ENCODE measurements at regions not wholly inside any gene's neighbourhood (a gene's known extent, or its start where the extent isn't known, plus 50 kb on each side); places are given as distances from the start of the nearest gene placed in this dataset.
A peak's percentile ranks its signal among the peaks of the same experiment; 100 is the strongest.
"Not testable (repeated sequence)": the region's sequence is repeated elsewhere in the genome, so short reads cannot be mapped to it uniquely, and the experiment has no call there.

DNA sequence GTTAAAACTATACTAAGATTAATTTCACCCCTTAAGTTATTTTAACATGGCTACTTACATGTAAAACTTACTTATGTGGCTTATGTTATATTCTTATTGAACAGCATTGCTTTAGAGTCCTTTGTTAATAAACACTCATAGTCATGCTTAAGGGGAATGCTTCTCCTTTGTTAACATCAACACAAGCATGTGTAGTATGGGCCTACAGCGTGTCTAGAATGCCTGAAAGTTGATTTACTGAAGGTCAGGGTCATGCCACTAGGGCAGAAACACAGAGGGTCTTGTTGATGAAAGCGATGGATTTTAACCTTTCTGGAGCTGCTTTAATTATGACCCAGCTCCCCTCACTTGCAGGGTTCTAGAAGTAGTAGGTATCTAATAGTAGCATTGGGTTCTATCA lies 159.8 kb upstream of the DLX2 start:
- DNase-seq, result no peak

DNA sequence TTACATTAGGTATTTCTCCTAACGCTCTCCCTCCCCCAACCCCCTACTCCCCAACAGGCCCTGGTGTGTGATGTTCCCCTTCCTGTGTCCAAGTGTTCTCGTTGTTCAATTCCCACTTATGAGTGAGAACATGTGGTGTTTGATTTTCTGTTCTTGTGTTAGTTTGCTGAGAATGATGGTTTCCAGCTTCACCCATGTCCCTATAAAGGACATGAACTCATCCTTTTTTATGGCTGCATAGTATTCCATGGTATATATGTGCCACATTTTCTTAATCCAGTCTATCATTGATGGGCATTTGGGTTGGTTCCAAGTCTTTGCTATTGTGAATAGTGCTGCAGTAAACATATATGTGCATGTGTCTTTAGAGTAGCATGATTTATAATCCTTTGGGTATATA lies 162.1 kb upstream of the DLX2 start:
- not testable (repeated sequence) for DNase-seq

DNA sequence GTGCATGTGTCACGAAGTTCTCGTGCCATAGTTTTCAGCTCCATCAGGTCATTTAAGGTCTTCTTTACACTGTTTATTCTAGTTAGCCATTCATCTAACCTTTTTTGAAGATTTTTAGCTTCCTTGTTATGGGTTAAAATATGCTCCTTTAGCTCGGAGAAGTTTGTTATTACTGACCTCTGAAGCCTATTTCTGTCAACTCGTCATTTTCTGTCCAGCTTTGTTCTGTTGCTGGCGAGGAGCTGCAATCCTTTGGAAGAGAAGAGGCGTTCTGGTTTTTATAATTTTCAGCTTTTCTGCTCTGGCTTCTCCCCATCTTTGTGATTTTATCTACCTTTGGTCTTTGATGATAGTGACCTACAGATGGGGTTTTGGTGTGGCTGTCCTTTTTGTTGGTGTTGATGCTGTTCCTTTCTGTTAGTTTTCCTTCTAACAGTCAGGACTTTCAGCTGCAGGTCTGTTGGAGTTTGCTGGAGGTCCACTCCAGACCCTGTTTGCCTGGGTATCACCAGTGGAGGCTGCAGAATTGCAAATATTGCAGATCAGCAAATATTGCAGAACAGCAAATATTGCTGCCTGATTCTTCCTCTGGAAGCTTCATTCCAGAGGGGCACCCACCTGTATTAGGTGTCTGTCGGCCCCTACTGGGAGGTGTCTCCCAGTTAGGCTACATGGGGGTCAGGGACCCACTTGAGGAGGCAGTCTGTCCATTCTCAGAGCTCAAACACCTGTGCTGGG lies 157.7 kb upstream of the ITGA6 start:
- not testable (repeated sequence) for DNase-seq

DNA sequence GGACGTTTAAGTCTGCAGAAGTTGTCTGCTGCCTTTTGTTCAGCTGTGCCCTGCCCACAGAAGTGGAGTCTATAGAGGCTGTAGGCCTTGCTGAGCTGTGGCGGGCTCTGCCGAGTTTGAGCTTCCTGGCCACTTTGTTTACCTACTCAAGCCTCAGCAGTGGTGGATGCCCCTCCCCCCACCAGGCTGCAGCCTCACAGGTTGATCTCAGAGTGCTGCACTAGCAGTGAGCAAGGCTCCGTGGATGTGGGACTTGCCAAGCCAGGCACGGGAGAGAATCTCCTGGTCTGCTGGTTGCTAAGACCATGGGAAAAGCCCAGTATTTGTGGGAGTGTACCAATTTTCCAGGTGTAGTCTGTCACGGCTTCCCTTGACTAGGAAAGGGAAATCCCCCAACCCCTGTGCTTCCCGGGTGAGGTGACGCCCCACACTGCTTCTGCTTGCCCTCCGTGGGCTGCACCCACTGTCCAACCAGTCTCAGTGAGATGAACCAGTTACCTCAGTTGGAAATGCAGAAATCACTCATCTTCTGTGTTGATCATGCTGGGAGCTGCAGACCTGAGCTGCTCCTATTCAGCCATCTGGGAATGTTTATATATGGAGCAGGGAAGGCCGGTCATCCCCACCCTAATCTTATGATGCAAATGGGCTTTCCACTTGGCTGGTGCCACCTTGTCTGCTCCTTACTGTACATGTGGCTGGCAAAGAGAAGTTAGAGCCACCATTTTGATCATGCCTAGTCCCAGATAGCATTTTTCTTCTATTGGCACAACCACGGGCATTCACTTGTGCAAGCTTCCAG lies 156.9 kb upstream of the ITGA6 start:
- DNase-seq, result peak; percentile 45

DNA sequence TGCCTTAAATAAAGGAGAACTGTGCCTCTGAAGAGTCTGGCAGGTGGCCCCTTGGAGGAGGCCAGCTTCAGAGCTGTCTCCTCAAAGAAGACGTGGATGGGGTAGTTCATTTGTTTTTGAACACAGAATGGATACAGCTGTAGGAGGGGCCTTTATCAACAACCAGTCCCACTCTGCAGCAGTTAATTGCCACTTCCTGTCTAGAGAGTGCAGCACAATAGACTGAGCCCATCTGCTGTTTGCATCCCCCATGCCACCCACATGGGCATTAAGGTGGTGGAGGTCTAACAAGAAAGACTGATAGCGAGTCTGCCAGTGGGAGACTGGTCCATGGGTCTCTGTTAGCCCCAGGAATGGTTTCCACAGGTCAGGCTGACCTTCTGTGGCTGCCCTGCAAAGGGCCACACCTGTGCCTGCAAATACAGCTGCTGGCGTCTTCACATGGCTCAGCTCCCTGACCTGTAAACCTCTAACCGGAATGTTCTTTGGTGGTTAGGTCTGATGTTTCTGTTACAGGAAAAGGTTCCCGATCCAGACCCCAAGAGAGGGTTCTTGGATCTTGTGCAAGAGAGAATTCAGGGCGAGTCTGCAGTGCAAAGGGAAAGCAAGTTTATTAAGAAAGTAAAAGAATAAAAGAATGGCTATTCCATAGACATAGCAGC lies 153.3 kb upstream of the ITGA6 start:
- DNase-seq, result no peak

DNA sequence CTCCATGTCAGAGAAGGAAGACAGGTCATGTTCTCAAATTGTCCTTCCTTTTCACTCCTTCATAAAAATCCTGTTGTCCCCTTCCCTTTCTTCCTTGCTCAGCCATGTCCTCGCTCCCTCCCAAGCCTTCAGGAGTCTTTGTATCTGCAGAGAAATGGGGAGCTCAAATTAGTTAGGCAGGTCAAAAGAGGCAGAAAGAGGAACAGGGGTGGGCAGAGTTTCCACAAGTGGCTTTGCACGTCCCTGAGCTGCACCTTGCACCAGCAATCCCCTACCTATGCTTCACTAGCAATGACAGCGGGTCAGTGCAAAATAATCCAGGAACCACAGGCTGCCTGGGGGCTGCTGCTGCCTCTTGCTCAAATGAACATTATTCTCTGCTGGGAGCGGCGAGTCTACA lies 152.1 kb upstream of the ITGA6 start:
- no peak for DNase-seq

DNA sequence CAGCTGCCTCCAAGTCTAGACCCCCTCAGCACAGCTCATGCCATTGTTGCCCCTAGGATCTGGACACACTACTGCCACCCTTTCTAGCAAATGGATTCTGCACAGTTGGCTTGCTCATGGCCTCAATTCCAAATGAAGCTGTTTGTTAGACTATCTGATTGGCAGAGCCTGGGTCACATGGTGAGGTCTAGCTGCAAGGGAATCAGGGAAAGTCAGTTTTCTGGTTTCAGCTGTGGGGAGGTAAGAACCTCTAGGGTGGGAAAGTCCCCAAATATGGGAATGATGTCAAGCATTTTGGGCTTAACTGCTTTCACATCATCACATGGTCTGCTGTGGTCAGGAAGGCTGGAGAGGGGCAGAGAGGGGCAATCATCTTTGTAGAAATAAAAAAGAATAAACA lies 150.4 kb upstream of the ITGA6 start:
- no peak for DNase-seq

DNA sequence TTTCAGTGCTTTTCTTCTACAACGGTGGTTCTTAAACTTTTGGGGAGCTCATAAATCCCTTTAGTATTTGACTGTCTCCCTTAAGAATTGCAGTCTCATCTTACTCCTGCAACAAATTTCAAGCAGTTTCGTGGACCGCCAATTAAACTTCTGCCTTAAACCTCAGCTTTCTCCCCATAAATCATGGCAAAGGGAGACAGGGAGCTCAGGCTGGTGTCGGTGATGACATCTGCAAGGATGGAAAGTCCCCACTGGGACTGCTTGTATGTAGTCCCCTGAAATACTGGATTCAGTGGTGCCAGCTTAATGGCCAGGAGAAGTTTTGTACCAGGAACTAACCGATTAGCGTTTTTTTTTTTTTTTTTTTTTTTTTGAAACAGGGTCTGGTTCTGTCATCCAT lies 148.7 kb upstream of the ITGA6 start:
- no peak for DNase-seq

DNA sequence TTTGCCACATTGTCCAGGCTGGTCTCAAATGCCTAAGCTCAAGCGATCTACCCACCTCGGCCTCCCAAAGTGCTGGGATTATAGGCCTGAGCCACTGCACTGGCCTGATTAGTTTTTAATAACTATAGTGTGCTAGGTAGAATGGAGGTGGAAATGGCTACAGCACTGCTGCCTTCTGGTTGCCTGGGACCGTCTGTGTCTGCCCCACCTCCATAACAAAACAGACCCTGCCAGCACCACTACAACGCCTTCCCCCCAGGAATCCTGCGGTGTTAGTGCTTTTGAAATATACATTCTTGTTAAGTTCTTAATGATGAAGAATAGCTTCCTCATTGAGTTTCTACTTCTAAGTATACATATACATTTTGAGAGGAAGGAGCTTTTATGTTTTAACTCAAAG lies 148.2 kb upstream of the ITGA6 start:
- DNase-seq, result no peak

DNA sequence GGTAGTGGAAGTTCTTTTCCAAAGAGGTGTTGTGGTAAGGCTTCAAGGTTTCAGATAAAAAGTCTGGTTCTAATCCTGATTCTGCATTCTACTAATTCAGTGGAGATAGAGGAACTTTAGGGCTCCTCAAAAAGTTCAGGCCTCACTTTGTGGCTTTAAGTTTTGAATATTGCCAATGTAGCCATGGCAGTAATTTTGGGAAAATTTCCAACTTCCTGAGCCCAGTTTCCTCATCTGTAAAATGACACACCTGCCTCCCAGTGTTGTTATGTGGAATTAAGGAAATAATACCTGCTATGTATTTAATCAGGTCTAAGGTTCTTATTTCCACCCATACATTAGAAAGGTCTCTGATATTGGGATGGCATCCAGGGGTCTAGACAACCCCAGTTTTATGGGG lies 147.6 kb upstream of the ITGA6 start:
- DNase-seq, result no peak

DNA sequence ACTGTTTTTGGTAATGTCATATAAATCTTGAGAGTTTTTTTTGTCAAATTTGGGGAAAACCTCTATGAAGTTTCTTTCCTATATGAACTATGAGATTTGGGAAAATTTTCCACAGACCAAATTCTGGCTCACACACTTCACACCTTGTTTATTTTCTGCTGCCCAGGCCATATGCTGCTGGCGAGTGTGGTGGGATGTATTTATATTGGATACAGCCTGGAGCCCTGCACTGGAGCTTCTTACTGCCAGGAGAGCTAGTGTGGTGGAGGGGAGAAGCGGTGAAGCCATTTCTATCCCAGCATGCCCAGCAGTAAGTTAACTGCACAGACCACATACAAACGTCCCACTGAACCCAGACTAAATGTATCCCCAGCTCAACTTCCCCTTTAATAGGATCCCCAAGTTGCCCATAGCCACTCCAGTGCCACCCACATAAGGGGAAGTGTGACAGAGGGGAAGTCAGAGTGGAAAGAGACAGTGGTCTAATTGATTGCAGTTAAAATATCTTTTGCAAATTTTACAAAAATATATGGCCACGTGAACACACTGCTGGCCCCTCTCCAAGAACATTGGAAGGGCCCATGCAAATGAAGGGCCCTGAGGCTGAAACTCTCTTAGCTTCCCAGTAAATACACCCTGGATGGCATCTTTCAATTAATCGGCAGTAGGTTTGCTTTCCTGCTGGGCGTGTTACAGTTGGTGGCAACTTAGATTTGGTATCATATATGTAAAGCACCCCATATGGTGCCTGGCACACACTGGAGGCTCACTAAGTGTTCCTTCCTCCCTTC lies 146.6 kb upstream of the ITGA6 start:
- DNase-seq, result no peak

DNA sequence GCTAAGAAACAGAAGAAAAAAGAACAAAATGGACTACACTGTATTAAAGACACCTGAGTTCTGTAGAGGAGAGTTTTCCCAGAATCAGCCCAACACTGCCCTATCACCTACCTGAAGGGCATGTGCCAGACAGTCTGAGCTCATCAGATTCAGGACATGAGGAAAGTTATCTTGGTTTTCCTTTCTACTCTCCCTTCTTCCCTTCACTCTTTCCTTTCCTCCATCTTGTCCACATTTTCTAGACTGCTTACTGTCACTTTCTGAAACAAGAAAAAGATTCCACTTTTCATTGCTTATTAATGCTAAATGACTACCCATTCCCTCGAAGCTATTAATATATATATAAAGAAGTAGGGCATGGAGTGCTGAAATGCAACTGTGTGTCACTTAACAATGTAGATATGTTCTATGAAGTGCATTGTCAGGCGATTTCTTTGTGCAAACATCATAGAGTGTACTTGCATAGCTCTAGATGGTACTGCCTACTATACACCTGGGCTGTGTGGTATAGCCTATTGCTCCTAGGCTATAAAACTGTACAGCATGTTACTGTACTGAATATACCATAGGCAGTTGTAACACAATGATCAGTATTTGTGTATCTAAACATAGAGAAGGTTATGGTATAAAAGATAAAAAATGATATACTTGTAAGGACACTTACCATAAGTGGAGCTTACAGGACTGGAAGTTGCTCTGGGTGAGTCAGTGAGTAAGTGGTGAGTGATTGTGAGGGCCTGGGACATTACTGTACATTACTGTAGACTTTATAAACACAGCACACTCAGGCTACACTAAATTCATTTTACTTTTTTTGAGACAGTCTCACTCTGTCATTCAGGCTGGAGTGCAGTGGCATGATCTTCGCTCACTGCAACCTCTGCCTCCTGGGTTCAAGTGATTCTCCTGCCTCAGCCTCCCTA lies 145.5 kb upstream of the ITGA6 start:
- no peak for DNase-seq

DNA sequence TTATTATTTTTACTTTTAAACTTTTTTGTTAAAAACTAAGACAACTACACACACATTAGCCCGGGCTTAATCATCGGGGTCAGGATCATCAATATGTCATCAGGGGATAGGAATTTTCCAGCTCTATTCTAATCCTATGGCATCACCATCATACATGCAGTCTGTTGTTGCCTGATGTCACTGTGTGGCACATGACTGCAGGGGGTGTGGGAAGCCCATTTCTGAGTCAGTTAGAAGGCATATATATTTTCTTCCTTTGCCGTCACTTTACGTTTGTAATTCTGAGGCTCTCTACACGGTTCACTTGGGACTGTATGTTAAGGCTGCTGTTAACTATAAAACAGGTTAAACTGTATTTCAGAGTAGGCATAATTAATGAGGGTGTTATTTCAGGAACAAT lies 144.4 kb upstream of the ITGA6 start:
- DNase-seq, result no peak

DNA sequence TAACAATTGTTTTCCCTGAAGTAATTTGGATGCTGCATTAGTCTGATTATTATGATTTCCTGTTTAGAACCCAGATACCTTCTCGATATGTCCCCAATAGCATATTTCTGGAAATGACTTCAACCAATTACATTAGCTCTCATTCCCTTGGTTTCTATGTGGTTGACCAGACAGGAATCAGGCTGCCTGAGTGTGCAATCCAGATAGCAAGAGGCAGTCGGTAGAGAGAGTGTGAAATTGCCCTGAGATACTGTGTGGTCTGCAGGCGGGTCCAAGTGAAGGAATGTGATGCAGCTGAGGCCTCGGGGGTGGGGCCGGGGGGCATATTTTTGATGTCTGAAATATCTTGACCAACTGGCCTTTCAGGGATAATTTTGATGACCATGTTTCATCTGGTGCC lies 143.9 kb upstream of the ITGA6 start:
- no peak for DNase-seq

DNA sequence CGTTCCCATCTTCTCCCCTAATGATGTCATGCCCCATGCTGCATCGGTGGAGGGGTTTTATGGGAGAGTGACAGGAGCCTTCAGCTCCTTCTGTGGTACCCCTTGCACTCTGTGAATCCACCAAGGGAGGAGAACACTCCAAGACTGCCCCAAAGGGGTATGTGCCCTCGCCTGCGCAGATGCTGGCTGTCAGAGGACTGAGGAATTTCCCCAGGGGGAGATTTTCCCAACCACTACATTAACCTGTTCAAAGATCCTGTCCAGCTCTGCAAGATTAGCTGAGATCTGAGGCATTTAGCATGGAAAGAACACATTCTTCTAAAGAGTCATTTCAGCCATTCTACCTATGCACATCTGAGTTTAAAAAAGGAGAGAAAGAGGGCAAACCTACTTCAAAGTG lies 143.2 kb upstream of the ITGA6 start:
- DNase-seq, result no peak

DNA sequence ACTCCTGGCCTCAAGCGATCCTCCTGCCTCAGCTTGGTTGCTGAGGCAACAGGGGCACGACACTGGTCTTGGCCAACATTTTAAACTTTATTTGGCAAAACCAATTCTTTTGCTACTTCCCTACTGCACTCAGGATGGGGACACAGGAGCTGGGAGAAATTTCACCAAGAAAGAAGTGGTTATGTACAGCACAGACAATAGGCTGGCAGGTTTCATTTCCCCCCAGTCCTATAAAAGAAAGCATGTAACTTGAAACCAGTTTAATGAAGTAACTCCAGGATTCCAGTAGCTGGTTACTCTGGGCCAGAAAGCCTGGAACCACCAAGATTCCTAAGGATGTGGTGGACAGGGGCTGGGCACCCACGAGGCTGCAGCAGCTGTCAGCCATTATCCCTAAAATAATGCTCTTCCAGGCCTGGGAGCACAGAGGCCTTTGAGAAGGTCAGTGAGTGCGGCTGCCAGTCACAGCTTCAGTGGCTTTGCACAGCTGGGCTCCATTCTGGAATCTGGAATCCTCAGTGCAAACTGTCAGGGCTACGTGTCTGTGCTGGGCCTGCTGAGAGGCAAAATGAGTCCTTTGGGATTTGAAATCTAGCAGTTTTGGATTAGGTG lies 142.3 kb upstream of the ITGA6 start:
- DNase-seq, result no peak

DNA sequence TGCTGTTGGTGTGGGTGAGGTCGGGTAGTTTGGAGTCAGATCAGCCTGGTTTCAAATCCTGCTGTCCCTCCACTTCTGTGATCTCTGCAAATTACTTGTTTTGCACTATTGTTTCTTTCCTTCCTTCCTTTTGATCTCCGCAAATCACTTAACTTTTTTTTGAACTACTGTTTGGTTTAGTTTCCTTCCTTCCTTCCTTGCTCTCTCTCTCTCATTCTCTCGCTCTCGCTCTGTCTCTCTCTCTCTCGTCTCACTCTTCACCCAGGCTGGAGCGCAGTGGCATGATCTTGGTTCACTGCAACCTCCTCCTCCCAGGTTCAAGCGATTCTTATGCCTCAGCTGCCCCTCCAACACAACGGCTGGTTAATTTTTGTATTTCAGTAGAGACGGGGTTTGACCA lies 141.6 kb upstream of the ITGA6 start:
- no peak for DNase-seq

DNA sequence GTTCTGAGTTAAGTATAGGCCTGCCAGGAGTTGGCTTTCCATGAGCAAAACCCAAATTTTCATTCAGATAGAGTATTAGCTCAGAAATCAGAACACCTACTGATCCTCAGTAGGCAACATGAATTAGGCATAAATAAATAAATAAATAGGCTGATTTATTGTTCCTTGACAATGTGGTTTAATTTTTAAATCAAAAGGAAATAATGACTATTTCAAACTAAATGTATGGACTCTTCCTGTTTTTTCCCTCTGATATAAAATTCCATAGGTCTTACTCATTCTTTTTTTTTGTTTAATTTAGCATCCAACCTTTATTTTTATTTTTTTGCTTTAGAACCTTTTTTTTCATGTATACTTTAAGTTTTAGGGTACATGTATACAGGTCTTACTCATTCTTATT lies 140.2 kb upstream of the ITGA6 start:
- no peak for DNase-seq

DNA sequence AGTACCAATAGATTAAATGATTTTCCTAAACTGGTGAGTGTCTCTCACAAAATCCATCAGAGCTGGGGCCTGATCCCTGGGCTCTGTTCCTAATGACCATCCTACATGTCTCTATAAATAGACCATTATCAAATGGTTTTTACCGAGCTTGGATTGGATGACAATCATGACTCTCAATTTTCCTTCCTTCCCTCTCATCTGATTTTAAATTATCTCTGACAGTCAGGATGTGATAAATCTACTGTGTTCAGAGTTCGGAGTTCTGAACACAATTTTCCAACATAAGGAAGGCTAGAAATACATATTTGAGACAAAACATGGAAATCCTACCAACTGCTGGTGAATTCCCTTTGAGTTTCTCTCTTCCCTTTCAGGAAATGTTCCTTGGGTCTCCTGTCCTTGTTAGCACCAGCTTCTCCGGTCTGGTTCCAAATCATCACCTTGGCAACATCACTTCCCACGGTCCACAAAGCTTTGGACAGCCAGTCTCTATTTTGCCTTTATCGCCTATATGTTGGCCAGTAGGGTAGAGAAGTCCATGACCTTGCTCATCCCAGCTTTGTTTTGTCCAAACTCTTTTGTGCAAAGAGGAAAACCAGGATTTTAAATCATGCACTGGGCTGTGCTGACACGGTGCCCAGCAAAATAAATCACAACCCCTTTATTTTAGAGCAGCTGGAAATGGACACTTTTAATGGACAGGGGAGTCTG lies 139.6 kb upstream of the ITGA6 start:
- DNase-seq, result no peak

DNA sequence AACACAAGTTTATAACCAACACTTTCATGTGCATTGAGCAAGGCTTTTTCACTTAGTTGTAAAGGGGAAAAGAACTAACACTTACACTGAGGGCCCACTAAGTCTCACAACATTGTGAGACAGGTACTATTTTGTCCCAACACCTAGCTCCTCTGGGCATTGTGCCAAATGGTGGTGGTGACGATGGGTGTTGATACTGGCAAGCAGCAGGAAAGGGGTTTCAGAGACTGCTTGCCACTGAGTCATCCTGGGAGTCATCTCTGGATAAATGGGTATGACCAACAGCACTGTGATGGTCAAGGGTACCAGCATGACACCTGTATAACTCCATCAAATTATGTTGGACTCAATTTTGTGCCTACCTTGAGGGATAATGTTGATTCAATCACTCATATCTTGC lies 138.8 kb upstream of the ITGA6 start:
- peak; percentile 49 for DNase-seq

DNA sequence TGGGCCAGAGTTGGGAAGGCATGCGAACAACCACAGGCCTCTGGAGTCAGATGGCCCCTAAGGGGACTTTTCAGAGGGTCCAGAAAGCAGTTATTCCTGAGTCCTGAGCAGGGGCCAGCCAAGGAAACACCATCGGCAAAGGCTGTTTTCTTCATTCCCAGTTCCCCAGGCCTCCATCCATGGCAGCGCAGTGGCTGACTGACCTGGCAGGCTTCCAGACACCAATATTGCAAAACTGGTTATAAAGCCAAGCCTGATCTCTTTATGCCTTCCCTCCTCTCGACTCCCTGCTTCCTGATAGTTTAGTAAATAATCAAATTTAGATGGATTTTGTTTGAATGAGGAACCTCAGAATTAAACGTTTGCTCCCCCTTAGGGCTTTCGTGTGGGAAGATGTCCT lies 133.4 kb upstream of the ITGA6 start:
- peak; percentile 8 for DNase-seq

Data from NCI-H2029 (cell line).